HCT116 (cell line): ENCODE measurements at regions not wholly inside any gene's neighbourhood (a gene's known extent, or its start where the extent isn't known, plus 50 kb on each side); places are given as distances from the start of the nearest gene placed in this dataset.

Source experiments
- ATAC-seq: fragments of 200-7000 bp; cut with Tn5 transposase; 2 replicates; pipeline ENCODE4 v1.9.1; 2020; ENCODE audit warnings: mild to moderate bottlenecking, moderate library complexity
- BruUV-seq: library from RNA; stranded (reverse); fragments of 400-500 nt; replicated peaks from 2 replicates; lab custom pipeline; 2021; lab: Mats Ljungman, UMichigan
- CTCF ChIA-PET: fragments of 300-600 bp; sonication (Branson Sonifier 250); formaldehyde crosslinking; loops from one replicate; lab custom pipeline; 2021; ENCODE audit warnings: antibody characterized with exemption; lab: Charles Lee
- POLR2A ChIA-PET: fragments of 300-600, 350-600 bp; sonication (Branson Sonifier 250); formaldehyde crosslinking; loops from one replicate; lab custom pipeline; 2021; ENCODE audit warnings: antibody characterized with exemption; lab: Charles Lee
- RAD21 ChIA-PET, 2 experiments: fragments of 300-600 bp; sonication (Branson Sonifier 250); formaldehyde crosslinking; loops; one replicate each; lab custom pipeline; 2023; ENCODE audit warnings: low total read pairs in 2 of 2; ENCODE audit not compliant: uncharacterized antibody in 2 of 2, unreplicated experiment in 2 of 2, low non-redundant PET in 1 of 2; lab: Charles Lee
- DNase-seq: peaks from one replicate; pipeline ENCODE4 v3.0.0-alpha.2; 2010; ENCODE audit warnings: low read depth, low spot score
- H2AFZ ChIP-seq: fragments of 200-600 bp; shearing (Covaris generic), sonication (generic); 2 replicates; pipeline ENCODE4 v1.6.1; 2017; ENCODE audit warnings: low read depth, mixed run types, mixed read lengths, antibody characterized with exemption, low read length; ENCODE audit not compliant: poor library complexity, severe bottlenecking
- H3K27ac ChIP-seq: 2 replicates; pipeline ENCODE4 v1.5.1; 2012; ENCODE audit warnings: low read depth, low read length
- H3K27me3 ChIP-seq: fragments of 200-600 bp; sonication (generic); 2 replicates; pipeline ENCODE4 v1.6.1; 2016; ENCODE audit warnings: mixed run types, low read length, mixed read lengths; ENCODE audit not compliant: insufficient read depth
- H3K36me3 ChIP-seq, 2 experiments: fragments of 200-500 bp in 1 of 2; fragments of 200-600 bp in 1 of 2; sonication (Bioruptor generic) in 1 of 2; sonication (generic) in 1 of 2; 2 replicates each; pipeline versions ENCODE4 v1.5.1 to v1.6.1; 2014 to 2016; ENCODE audit warnings: low read length in 2 of 2, inconsistent platforms in 1 of 2, mixed read lengths in 1 of 2, mixed run types in 1 of 2; ENCODE audit not compliant: insufficient read depth in 2 of 2, control insufficient read depth in 1 of 2
- H3K4me1 ChIP-seq, 2 experiments: fragments of 200-600 bp in 1 of 2; sonication (generic) in 1 of 2; 2 replicates each; pipeline versions ENCODE4 v1.5.1 to v1.6.1; 2012 to 2017; ENCODE audit warnings: low read length in 2 of 2, inconsistent platforms in 1 of 2, mild to moderate bottlenecking in 1 of 2, mixed read lengths in 1 of 2, mixed run types in 1 of 2, moderate library complexity in 1 of 2; ENCODE audit not compliant: insufficient read depth in 2 of 2, control insufficient read depth in 1 of 2
- H3K4me2 ChIP-seq: fragments of 200-600 bp; sonication (generic); 2 replicates; pipeline ENCODE4 v1.6.1; 2017; ENCODE audit warnings: mixed run types, low read length, mixed read lengths
- H3K4me3 ChIP-seq, 2 experiments: fragments of 200-600 bp in 1 of 2; sonication (generic) in 1 of 2; replicated peaks in 1 of 2; 2 replicates each; pipeline ENCODE4 v1.5.1; 2011 to 2016; ENCODE audit warnings: low read length in 2 of 2, control low read depth in 1 of 2, low read depth in 1 of 2, mild to moderate bottlenecking in 1 of 2, mixed read lengths in 1 of 2, mixed run types in 1 of 2
- H3K79me2 ChIP-seq: fragments of 200-600 bp; sonication (generic); 2 replicates; pipeline ENCODE4 v1.6.1; 2017; ENCODE audit warnings: mild to moderate bottlenecking, mixed run types, low read length, moderate library complexity, mixed read lengths; ENCODE audit not compliant: insufficient read depth
- H3K9ac ChIP-seq: fragments of 200-600 bp; sonication (generic); 2 replicates; pipeline ENCODE4 v1.6.1; 2016; ENCODE audit warnings: low read length, mixed read lengths
- H3K9me2 ChIP-seq: fragments of 200-600 bp; sonication (generic), shearing (Covaris generic); 2 replicates; pipeline ENCODE4 v1.6.1; 2017; ENCODE audit warnings: mixed run types, mild to moderate bottlenecking, moderate library complexity; ENCODE audit not compliant: insufficient read depth
- H3K9me3 ChIP-seq, 2 experiments: fragments of 200-500 bp in 1 of 2; fragments of 200-600 bp in 1 of 2; sonication (Bioruptor generic) in 1 of 2; sonication (generic) in 1 of 2; 2 replicates each; pipeline ENCODE4 v1.6.1; 2014 to 2017; ENCODE audit warnings: low read length in 2 of 2, mixed read lengths in 2 of 2, inconsistent platforms in 1 of 2, low read depth in 1 of 2, mild to moderate bottlenecking in 1 of 2, mixed run types in 1 of 2, moderate library complexity in 1 of 2; ENCODE audit not compliant: control insufficient read depth in 1 of 2, insufficient read depth in 1 of 2
- H4K20me1 ChIP-seq: fragments of 200-600 bp; sonication (generic), shearing (Covaris generic); 2 replicates; pipeline ENCODE4 v1.6.1; 2017; ENCODE audit warnings: mixed run types, mild to moderate bottlenecking, moderate library complexity; ENCODE audit not compliant: insufficient read depth
- CBX3 ChIP-seq: IDR thresholded peaks from 2 replicates; pipeline ENCODE4 v1.6.1; 2012; ENCODE audit warnings: low read depth
- ELF1 ChIP-seq: IDR thresholded peaks from 2 replicates; pipeline ENCODE4 v1.6.1; 2012; ENCODE audit warnings: low read depth, borderline replicate concordance
- EZH2 ChIP-seq: fragments of 200-600 bp; sonication (generic); IDR thresholded peaks from 2 replicates; pipeline ENCODE4 v1.6.1; 2017; ENCODE audit warnings: antibody characterized with exemption, mixed run types
- EZH2phosphoT487 ChIP-seq: fragments of 200-600 bp; IDR thresholded peaks from 2 replicates; pipeline ENCODE4 v1.6.1; 2018; ENCODE audit warnings: antibody characterized with exemption, borderline replicate concordance
- JUND ChIP-seq: IDR thresholded peaks from 2 replicates; pipeline ENCODE4 v1.6.1; 2012
- RAD21 ChIP-seq: IDR thresholded peaks from 2 replicates; pipeline ENCODE4 v1.6.1; 2012; ENCODE audit warnings: low read depth, mild to moderate bottlenecking
- SIN3A ChIP-seq: IDR thresholded peaks from 2 replicates; pipeline ENCODE4 v1.6.1; 2012; ENCODE audit warnings: low read depth
- SP1 ChIP-seq: IDR thresholded peaks from 2 replicates; pipeline ENCODE4 v1.6.1; 2012; ENCODE audit warnings: low read depth
- SRF ChIP-seq: IDR thresholded peaks from 2 replicates; pipeline ENCODE4 v1.6.1; 2012; ENCODE audit warnings: low read depth
- TCF7L2 ChIP-seq: IDR thresholded peaks from 2 replicates; pipeline ENCODE4 v1.7.0; 2011; ENCODE audit warnings: borderline replicate concordance, inconsistent platforms; ENCODE audit not compliant: insufficient read depth, insufficient read length; ENCODE audit errors: extremely low read depth
- YY1 ChIP-seq: IDR thresholded peaks from 2 replicates; pipeline ENCODE4 v1.6.1; 2011; ENCODE audit warnings: low read length, low read depth, moderate library complexity, mild to moderate bottlenecking; ENCODE audit not compliant: insufficient replicate concordance; ENCODE audit errors: extremely low read depth
- ZFX ChIP-seq: fragments of 450-650 bp; IDR thresholded peaks from 2 replicates; pipeline ENCODE4 v1.6.1; 2017
- intact Hi-C: fragments of 100-400 bp; cut with micrococcal nuclease; formaldehyde crosslinking; loops from 2 replicates; pipeline ENCODE4 v1.10.0; 2022
- TF ChIP-seq, protein P1 (sequence below): IDR thresholded peaks from 2 replicates; pipeline ENCODE4 v1.6.1; 2012; ENCODE audit warnings: low read depth
- TF ChIP-seq, protein P2 (sequence below): IDR thresholded peaks from 2 replicates; pipeline ENCODE4 v1.6.1; 2012
- TF ChIP-seq, protein P3 (sequence below): IDR thresholded peaks from 2 replicates; pipeline ENCODE4 v1.6.1; 2011; ENCODE audit warnings: mild to moderate bottlenecking, low read length, moderate library complexity; ENCODE audit not compliant: insufficient replicate concordance; ENCODE audit errors: extremely low read depth

GRCh38 chr16:19366391-19366790, 51.3 kb upstream of the TMC5 start:
- peaks cover 4 to 10% of the 10 kb centered on the region in 2 experiments; a peak in 1 of 4 replicates for H3K9me3 ChIP-seq
- no peak overlapping the region for H3K4me2 ChIP-seq
- no peak for ATAC-seq
- H3K4me1 ChIP-seq = no peaks in the 10 kb centered on the region
- RAD21 ChIA-PET = no interaction called here
- TF ChIP-seq EZH2 = no peak
- no peak for TF ChIP-seq EZH2phosphoT487
- no peak for TF ChIP-seq SRF
- no peak for TF ChIP-seq CBX3
- no peak for TF ChIP-seq JUND
- H3K9ac ChIP-seq = no peak overlapping the region
- no peak overlapping the region for H2AFZ ChIP-seq
- no peak overlapping the region for H3K4me3 ChIP-seq
- no peaks in the 10 kb centered on the region for H3K27me3 ChIP-seq
- DNase-seq = no peak
- H3K9me2 ChIP-seq = no peaks in the 10 kb centered on the region
- CTCF ChIA-PET = no interaction called here
- no TSS peak for BruUV-seq
- H3K36me3 ChIP-seq = no peaks in the 10 kb centered on the region
- no peaks in the 10 kb centered on the region for H3K79me2 ChIP-seq
- intact Hi-C loops = no loop called here
- POLR2A ChIA-PET = no interaction called here
- no peaks in the 10 kb centered on the region for H4K20me1 ChIP-seq
- H3K27ac ChIP-seq = no peak overlapping the region

DNA sequence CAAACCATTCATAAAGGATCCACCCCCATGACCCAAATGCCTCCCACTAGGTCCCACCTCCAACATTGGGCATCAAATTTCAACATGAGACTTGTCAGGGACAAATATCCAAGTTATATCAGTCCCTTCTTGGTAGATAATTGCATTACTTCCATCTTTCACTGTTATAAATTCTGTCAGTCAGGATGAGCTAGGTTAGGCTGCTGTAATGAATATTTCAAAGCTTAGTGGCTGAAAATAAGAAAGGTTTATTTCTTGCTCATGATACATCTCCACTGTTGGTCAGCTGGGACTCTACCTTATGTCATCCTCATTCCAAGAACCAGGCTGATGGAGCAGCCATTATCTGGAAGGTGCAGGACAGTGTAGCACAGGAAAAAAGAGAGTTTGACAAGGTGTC, 50.3 kb upstream of the TMC5 start:
- Histone ChIP-seq H3K4me3 (no peak overlapping the region), H3K9ac (no peak overlapping the region), H3K9me3 (peaks cover 4 to 10% of the 10 kb centered on the region in 2 experiments; a peak in 1 of 4 replicates), H3K27ac (no peak overlapping the region), H3K4me2 (no peak overlapping the region), H2AFZ (no peak overlapping the region), H3K36me3 (no peaks in the 10 kb centered on the region), H4K20me1 (no peaks in the 10 kb centered on the region), H3K4me1 (no peaks in the 10 kb centered on the region), H3K79me2 (no peaks in the 10 kb centered on the region), H3K27me3 (no peaks in the 10 kb centered on the region), H3K9me2 (no peaks in the 10 kb centered on the region)
- BruUV-seq = no TSS peak
- ChIA-PET POLR2A (no interaction called here), CTCF (no interaction called here), RAD21 (interaction anchor here in 1 of 2 experiments (0.7 kb wide), 1 partner anchor 230 kb away, joined by 3 read pairs; no protein-coding TSS in a partner anchor)
- intact Hi-C loops = no loop called here
- ATAC-seq = no peak
- no peak for DNase-seq
- TF ChIP-seq, protein P1, sequence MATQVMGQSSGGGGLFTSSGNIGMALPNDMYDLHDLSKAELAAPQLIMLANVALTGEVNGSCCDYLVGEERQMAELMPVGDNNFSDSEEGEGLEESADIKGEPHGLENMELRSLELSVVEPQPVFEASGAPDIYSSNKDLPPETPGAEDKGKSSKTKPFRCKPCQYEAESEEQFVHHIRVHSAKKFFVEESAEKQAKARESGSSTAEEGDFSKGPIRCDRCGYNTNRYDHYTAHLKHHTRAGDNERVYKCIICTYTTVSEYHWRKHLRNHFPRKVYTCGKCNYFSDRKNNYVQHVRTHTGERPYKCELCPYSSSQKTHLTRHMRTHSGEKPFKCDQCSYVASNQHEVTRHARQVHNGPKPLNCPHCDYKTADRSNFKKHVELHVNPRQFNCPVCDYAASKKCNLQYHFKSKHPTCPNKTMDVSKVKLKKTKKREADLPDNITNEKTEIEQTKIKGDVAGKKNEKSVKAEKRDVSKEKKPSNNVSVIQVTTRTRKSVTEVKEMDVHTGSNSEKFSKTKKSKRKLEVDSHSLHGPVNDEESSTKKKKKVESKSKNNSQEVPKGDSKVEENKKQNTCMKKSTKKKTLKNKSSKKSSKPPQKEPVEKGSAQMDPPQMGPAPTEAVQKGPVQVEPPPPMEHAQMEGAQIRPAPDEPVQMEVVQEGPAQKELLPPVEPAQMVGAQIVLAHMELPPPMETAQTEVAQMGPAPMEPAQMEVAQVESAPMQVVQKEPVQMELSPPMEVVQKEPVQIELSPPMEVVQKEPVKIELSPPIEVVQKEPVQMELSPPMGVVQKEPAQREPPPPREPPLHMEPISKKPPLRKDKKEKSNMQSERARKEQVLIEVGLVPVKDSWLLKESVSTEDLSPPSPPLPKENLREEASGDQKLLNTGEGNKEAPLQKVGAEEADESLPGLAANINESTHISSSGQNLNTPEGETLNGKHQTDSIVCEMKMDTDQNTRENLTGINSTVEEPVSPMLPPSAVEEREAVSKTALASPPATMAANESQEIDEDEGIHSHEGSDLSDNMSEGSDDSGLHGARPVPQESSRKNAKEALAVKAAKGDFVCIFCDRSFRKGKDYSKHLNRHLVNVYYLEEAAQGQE = no peak
- TF ChIP-seq TCF7L2 (no peak), SIN3A (no peak), SRF (no peak), RAD21 (no peak), ZFX (no peak), EZH2phosphoT487 (no peak), SP1 (no peak), YY1 (no peak), JUND (no peak), CBX3 (no peak), ELF1 (no peak)
- TF ChIP-seq, protein P2, sequence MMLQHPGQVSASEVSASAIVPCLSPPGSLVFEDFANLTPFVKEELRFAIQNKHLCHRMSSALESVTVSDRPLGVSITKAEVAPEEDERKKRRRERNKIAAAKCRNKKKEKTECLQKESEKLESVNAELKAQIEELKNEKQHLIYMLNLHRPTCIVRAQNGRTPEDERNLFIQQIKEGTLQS = no peak
- TF ChIP-seq, protein P3, sequence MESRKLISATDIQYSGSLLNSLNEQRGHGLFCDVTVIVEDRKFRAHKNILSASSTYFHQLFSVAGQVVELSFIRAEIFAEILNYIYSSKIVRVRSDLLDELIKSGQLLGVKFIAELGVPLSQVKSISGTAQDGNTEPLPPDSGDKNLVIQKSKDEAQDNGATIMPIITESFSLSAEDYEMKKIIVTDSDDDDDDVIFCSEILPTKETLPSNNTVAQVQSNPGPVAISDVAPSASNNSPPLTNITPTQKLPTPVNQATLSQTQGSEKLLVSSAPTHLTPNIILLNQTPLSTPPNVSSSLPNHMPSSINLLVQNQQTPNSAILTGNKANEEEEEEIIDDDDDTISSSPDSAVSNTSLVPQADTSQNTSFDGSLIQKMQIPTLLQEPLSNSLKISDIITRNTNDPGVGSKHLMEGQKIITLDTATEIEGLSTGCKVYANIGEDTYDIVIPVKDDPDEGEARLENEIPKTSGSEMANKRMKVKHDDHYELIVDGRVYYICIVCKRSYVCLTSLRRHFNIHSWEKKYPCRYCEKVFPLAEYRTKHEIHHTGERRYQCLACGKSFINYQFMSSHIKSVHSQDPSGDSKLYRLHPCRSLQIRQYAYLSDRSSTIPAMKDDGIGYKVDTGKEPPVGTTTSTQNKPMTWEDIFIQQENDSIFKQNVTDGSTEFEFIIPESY = no peak
